ENCODE measurements at regions not wholly inside any gene's neighbourhood (a gene's known extent, or its start where the extent isn't known, plus 50 kb on each side); places are given as distances from the start of the nearest gene placed in this dataset.

GRCh38 chr6:74549746-74550145 is 656.1 kb downstream of the COL12A1 start:
- POLR2A ChIA-PET = no interaction called here
- H3K9me3 ChIP-seq (ENCODE audit: low read length) = no peaks in the 10 kb centered on the region
- no peak overlapping the region for H3K27ac ChIP-seq (ENCODE audit: extremely low read length, insufficient read depth, low read length)
- ATAC-seq = peak; percentile 99
- H3K27me3 ChIP-seq (ENCODE audit: control insufficient read depth in 1 of 2, insufficient read depth in 2 of 2, low read length in 2 of 2) = no peaks in the 10 kb centered on the region
- H3K4me1 ChIP-seq (ENCODE audit: insufficient read depth, low read length) = no peaks in the 10 kb centered on the region
- FAIRE-seq = no peak
- H3K79me2 ChIP-seq (ENCODE audit: insufficient read depth, low read length) = no peaks in the 10 kb centered on the region
- intact Hi-C loops (cut with micrococcal nuclease; ENCODE audit: unreplicated experiment) (loop anchor here (1.0 kb wide), 1 partner anchor 140 kb away; no protein-coding TSS in a partner anchor), in situ Hi-C loops (cut with HindIII; ENCODE audit: extremely low pct_ligation_motif_present, low pct_unique_long_range_greater_than_20kb) (loop anchor here (25.0 kb wide), 1 partner anchor 112 kb away; no protein-coding TSS in a partner anchor)
- 9% methylated on average over 3 of the region's 3 CpGs for WGBS (ENCODE audit: low lambda C conversion rate)
- no peak overlapping the region for H2AFZ ChIP-seq (ENCODE audit: low read length)
- no peak overlapping the region for H3K4me3 ChIP-seq (replicated peaks in 1 of 3; ENCODE audit: insufficient read depth in 1 of 3, low read depth in 2 of 3, low read length in 3 of 3)
- no TSS peak for BruUV-seq (replicated peaks)
- CTCF ChIA-PET (ENCODE audit: low intra/inter-chr PET ratio, low total read pairs) = no interaction called here
- peak; percentile 13 for DNase-seq (ENCODE audit: low spot score)
- H3K36me3 ChIP-seq (replicated peaks in 1 of 2; ENCODE audit: control insufficient read depth in 1 of 2, insufficient read depth in 2 of 2, low read length in 2 of 2) = no peaks in the 10 kb centered on the region
- TF ChIP-seq SMC3 (IDR thresholded peaks at IDR 0.05; ENCODE audit: low read length) (peak; percentile 59; the same call in 1 of the 2 replicates), STAG1 (CRISPR knock-in tag; IDR thresholded peaks at IDR 0.05) (peak; percentile 50), ZMYM4 (CRISPR knock-in tag; IDR thresholded peaks at IDR 0.05) (0 out of 2 replicates have a peak, but pooled peaks have one; percentile 27), PRDM4 (CRISPR knock-in tag; IDR thresholded peaks at IDR 0.05; ENCODE audit: borderline replicate concordance) (no peak), ZC3H13 (CRISPR knock-in tag; IDR thresholded peaks at IDR 0.05) (no peak), CTCF (CRISPR knock-in tag; IDR thresholded peaks at IDR 0.05) (peak; percentile 25; the same call in 1 of the 2 replicates)
- no peak overlapping the region for H3K9ac ChIP-seq (ENCODE audit: insufficient read depth, low read depth, low read length)
- H4K20me1 ChIP-seq (ENCODE audit: insufficient read depth, low read length) = no peaks in the 10 kb centered on the region
- no peak overlapping the region for H3K4me2 ChIP-seq (ENCODE audit: low read depth, low read length)

Measured in HepG2 (cell line).